Astrocyte (in vitro differentiated cells and primary cell): ENCODE measurements at regions not wholly inside any gene's neighbourhood (a gene's known extent, or its start where the extent isn't known, plus 50 kb on each side); places are given as distances from the start of the nearest gene placed in this dataset.

ENCODE experiments used
- DNase-seq: peaks from one replicate; pipeline ENCODE4 v3.0.0-alpha.2; 2010; ENCODE audit warnings: low read depth
- FAIRE-seq: peaks from 2 replicates; lab custom pipeline; 2011; peaks lifted over from hg19 to GRCh38; lab: Jason Lieb, UNC
- H2AFZ ChIP-seq: 2 replicates; pipeline ENCODE4 v1.6.0; 2012; ENCODE audit warnings: low read depth, low read length, inconsistent platforms
- H3K27ac ChIP-seq: 2 replicates; pipeline ENCODE4 v1.5.1; 2011; ENCODE audit warnings: low read depth, low read length, inconsistent platforms
- H3K27me3 ChIP-seq: 2 replicates; pipeline ENCODE4 v1.6.0; 2011; ENCODE audit warnings: low read length, inconsistent platforms; ENCODE audit not compliant: insufficient read depth
- H3K36me3 ChIP-seq: 2 replicates; pipeline ENCODE4 v1.5.1; 2011; ENCODE audit warnings: low read length, inconsistent platforms; ENCODE audit not compliant: insufficient read depth
- H3K4me1 ChIP-seq: 2 replicates; pipeline ENCODE4 v1.5.1; 2011; ENCODE audit warnings: low read length, inconsistent platforms; ENCODE audit not compliant: insufficient read depth
- H3K4me2 ChIP-seq: 2 replicates; pipeline ENCODE4 v1.6.0; 2012; ENCODE audit warnings: low read length, inconsistent platforms
- H3K4me3 ChIP-seq: 2 replicates; pipeline ENCODE4 v1.5.1; 2011; ENCODE audit warnings: low read depth, mild to moderate bottlenecking, low read length, inconsistent platforms; ENCODE audit not compliant: insufficient read depth
- H3K79me2 ChIP-seq: 2 replicates; pipeline ENCODE4 v1.6.0; 2012; ENCODE audit warnings: mild to moderate bottlenecking, low read length, inconsistent platforms; ENCODE audit not compliant: insufficient read depth
- H3K9ac ChIP-seq: 2 replicates; pipeline ENCODE4 v1.6.0; 2012; ENCODE audit warnings: mild to moderate bottlenecking, low read length, inconsistent platforms
- H3K9me3 ChIP-seq: 2 replicates; pipeline ENCODE4 v1.5.1; 2012; ENCODE audit warnings: low read depth, mild to moderate bottlenecking, low read length, inconsistent platforms; ENCODE audit not compliant: insufficient read depth
- H4K20me1 ChIP-seq: 2 replicates; pipeline ENCODE4 v1.6.0; 2012; ENCODE audit warnings: low read length, inconsistent platforms; ENCODE audit not compliant: insufficient read depth
- H3K27ac Mint-ChIP-seq: one replicate; pipeline ENCODE4 v1.8.0; 2021; ENCODE audit warnings: mild to moderate bottlenecking, mixed read lengths; ENCODE audit not compliant: unreplicated experiment
- H3K27me3 Mint-ChIP-seq: one replicate; pipeline ENCODE4 v1.8.0; 2021; ENCODE audit warnings: low read depth, mixed read lengths; ENCODE audit not compliant: unreplicated experiment
- H3K36me3 Mint-ChIP-seq: one replicate; pipeline ENCODE4 v1.8.0; 2021; ENCODE audit warnings: low read depth, mixed read lengths; ENCODE audit not compliant: unreplicated experiment
- H3K4me1 Mint-ChIP-seq: one replicate; pipeline ENCODE4 v1.8.0; 2021; ENCODE audit warnings: low read depth, mixed read lengths; ENCODE audit not compliant: unreplicated experiment
- H3K4me3 Mint-ChIP-seq: one replicate; pipeline ENCODE4 v1.8.0; 2021; ENCODE audit warnings: mild to moderate bottlenecking, moderate library complexity, mixed read lengths; ENCODE audit not compliant: unreplicated experiment
- H3K9me3 Mint-ChIP-seq: one replicate; pipeline ENCODE4 v1.8.0; 2021; ENCODE audit warnings: mild to moderate bottlenecking, mixed read lengths; ENCODE audit not compliant: unreplicated experiment
- CTCF ChIP-seq: IDR thresholded peaks from 2 replicates; pipeline ENCODE4 v1.5.1; 2011; ENCODE audit warnings: low read depth, mild to moderate bottlenecking, inconsistent platforms, low read length, moderate library complexity; ENCODE audit not compliant: insufficient read depth
- EZH2 ChIP-seq: IDR thresholded peaks from 2 replicates; pipeline ENCODE4 v1.6.1; 2012; ENCODE audit warnings: mild to moderate bottlenecking, low read length, inconsistent platforms; ENCODE audit not compliant: insufficient read depth

DNA sequence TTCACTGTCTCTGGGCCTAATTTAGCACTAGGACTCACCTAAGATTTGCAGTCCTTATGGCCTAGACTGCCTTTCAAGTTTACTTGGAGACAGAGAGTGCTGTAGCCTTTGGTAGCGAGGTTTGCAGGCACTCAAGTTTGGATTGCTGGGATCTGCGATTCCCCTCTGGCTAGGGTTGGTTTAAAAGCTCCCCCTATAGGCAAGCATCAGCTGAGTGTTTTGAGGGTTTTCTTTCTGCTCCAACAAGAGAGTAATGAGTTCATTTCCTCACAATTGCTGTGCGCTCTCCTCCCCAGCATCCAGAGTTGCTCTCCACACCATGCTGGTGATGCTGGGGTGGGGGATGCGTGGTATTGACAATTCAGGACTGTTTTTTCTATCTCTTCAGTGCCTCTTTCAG, 206.9 kb downstream of the GLUD2 start:
- FAIRE-seq = no peak
- Mint-ChIP-seq H3K4me3 (no peak overlapping the region), H3K36me3 (no peaks in the 10 kb centered on the region)

GRCh38 chrX:121256647-121257046, 209.2 kb downstream of the GLUD2 start:
- FAIRE-seq = no peak

More for the DNA sequence above, 206.9 kb downstream of the GLUD2 start:
- no peaks in the 10 kb centered on the region for H3K79me2 ChIP-seq
- no peak overlapping the region for H3K27ac ChIP-seq
- Mint-ChIP-seq H3K27me3 (no peaks in the 10 kb centered on the region), H3K4me1 (no peaks in the 10 kb centered on the region), H3K9me3 (peaks cover 2% of the 10 kb centered on the region), H3K27ac (no peak overlapping the region)
- H4K20me1 ChIP-seq = no peaks in the 10 kb centered on the region
- no peak for TF ChIP-seq EZH2
- no peak for TF ChIP-seq CTCF
- DNase-seq = no peak
- no peak overlapping the region for H3K4me2 ChIP-seq
- no peak overlapping the region for H2AFZ ChIP-seq
- no peak overlapping the region for H3K9ac ChIP-seq
- H3K4me3 ChIP-seq = no peak overlapping the region
- no peaks in the 10 kb centered on the region for H3K27me3 ChIP-seq
- H3K4me1 ChIP-seq = no peaks in the 10 kb centered on the region
- H3K36me3 ChIP-seq = no peaks in the 10 kb centered on the region
- no peaks in the 10 kb centered on the region for H3K9me3 ChIP-seq

More at GRCh38 chrX:121256647-121257046, 209.2 kb downstream of the GLUD2 start:
- Mint-ChIP-seq H3K4me3 (no peak overlapping the region), H3K9me3 (no peaks in the 10 kb centered on the region), H3K27me3 (no peaks in the 10 kb centered on the region), H3K36me3 (no peaks in the 10 kb centered on the region), H3K4me1 (no peaks in the 10 kb centered on the region), H3K27ac (no peak overlapping the region)
- Histone ChIP-seq H3K27ac (no peak overlapping the region), H3K4me2 (no peak overlapping the region), H3K4me1 (no peaks in the 10 kb centered on the region), H2AFZ (no peak overlapping the region), H3K27me3 (no peaks in the 10 kb centered on the region), H3K79me2 (no peaks in the 10 kb centered on the region), H3K9ac (no peak overlapping the region), H3K36me3 (no peaks in the 10 kb centered on the region), H3K9me3 (no peaks in the 10 kb centered on the region), H4K20me1 (no peaks in the 10 kb centered on the region), H3K4me3 (no peak overlapping the region)
- DNase-seq = peak; percentile 14
- TF ChIP-seq CTCF = no peak
- TF ChIP-seq EZH2 = no peak
